GM18517 (cell line): ENCODE measurements at regions not wholly inside any gene's neighbourhood (a gene's known extent, or its start where the extent isn't known, plus 50 kb on each side); places are given as distances from the start of the nearest gene placed in this dataset.

ENCODE experiments used
- ATAC-seq: cut with Tn5 transposase; IDR thresholded peaks from one replicate; pipeline ENCODE4 v1.9.1; 2021; ENCODE audit warnings: mild to moderate bottlenecking, moderate library complexity; ENCODE audit not compliant: unreplicated experiment

DNA sequence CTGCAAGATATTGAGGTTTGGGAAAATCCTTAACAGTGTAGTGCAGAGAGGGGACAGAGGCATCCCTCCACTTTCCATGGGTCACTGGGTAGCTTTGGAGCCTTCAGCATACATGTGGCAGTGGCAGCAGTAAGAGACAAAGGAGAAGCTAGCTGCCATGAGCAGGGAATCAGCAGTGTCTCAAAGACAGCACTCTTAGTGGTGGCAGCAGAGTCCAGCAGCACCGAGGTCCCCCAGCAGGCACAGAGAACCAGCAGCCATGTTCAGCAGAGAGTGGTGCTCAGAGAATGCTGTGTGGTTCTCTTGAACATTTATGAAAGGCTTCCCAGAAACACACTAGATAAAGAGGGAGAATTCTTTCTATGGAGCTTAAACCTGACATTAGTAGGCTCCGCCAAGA lies 308.5 kb downstream of the CENPC start:
- ATAC-seq: no peak

GRCh38 chr4:67236318-67236717 lies 309.0 kb downstream of the CENPC start:
- no peak for ATAC-seq

- ATAC-seq: no peak
Measured at GRCh38 chr4:67234296-67234695, 311.0 kb downstream of the CENPC start.

GRCh38 chr4:67229148-67229547 lies 316.2 kb downstream of the CENPC start:
- ATAC-seq: no peak

GRCh38 chr4:67220861-67221260 lies 324.4 kb downstream of the CENPC start:
- ATAC-seq: no peak

- ATAC-seq: no peak
Measured at GRCh38 chr4:67218883-67219282, 326.4 kb downstream of the CENPC start.

GRCh38 chr4:67207941-67208441 lies 337.3 kb downstream of the CENPC start:
- ATAC-seq: no peak

- no peak for ATAC-seq
Measured at GRCh38 chr4:67204441-67204840, 340.9 kb downstream of the CENPC start.

- no peak for ATAC-seq
Measured at GRCh38 chr4:67201334-67201733, 344.0 kb downstream of the CENPC start.

- ATAC-seq: no peak
Measured at GRCh38 chr4:67198727-67199126, 346.6 kb downstream of the CENPC start.

DNA sequence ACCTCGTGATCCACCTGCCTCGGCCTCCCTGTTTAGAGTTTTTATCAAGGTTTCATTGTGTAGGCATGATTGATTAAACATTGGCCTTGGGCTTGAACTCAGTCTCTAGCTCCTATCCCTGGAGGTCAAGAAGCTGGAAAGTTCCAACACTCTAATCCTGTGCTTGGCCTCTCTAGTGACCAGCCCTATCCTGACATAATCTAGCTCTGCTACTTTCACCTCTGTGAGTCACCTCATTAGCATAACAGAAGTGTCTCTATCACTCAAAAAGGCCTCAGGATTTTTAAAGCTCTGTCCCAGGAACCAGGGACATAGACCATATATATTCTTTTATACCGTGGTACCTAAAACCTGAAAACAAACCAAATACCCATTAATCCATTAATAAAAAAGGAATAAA lies 377.5 kb downstream of the CENPC start:
- ATAC-seq: no peak

DNA sequence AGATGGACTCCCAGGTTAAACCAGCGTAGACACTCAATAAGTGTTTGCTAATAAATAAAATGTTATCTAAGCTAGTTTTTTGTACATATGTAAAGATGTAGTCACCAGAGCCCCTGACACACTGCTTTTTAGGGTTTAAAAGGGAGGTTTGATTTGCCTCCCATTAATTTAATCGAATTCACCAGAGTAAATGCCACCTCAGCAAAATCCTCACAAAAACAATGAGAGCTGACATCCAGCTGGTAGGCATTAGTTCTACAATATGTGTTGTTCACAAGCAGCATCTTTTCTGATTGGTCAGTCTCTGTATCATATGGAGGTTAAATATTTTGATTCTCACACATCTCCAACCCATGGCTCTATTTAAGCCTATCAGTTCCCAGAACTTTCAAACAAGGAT lies 382.6 kb downstream of the CENPC start:
- ATAC-seq: no peak

DNA sequence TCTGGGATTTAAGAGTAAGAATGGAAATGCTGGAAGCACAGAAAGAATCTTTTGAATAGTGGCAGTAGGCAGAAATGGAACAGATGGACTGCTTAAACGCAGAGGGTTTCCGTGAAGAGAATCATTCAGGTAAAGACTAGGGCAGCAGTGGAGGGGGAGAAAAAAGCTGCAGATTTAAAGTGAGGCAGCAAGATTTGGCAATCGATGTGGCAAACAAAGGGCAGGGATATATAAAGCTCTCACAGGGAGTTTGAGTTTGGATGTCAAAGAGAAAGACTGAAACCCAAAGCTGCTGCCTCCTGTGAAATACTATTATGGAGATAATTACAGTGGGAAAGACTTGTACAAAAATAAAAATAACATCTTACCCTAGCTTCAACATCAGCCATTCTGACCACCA lies 384.0 kb downstream of the CENPC start:
- no peak for ATAC-seq

GRCh38 chr4:67160394-67160793 lies 384.9 kb downstream of the CENPC start:
- ATAC-seq: no peak

DNA sequence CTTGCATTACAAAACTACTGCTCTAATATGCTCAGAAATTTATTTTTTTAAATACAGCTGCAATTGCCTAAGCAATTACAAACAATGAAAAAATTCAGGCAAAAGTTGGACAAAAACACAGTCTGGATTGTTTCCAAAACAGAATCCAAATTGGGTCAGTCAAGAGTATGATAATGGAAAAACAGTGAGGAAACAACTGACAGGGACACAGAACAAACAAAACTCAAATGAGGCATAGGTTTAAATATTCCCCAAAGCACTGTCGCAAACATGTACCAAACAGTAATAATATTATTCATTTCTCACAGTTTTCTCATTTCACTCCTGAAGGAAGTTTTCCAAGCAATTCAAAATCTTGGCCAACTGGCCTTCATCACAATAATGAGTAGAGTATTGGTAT lies 386.6 kb downstream of the CENPC start:
- no peak for ATAC-seq

DNA sequence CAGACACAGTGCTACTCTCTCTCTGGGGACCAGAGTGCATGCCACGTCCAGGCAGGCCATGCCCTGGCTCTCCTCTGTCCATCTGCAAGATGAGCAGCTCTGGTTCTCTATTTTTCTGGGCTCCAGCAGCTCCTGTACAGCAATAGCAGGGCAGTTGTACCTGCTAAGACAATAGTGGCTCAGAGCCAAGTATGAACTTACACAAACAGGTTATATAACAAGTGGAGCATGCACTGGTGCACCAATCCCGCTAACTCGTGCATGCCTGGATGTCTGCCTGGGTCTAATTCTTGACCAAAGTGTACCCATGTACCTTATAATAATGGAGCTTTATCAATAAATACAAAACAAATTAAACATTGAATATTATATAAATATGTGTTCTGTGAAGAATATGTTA lies 392.3 kb downstream of the CENPC start:
- ATAC-seq: no peak

DNA sequence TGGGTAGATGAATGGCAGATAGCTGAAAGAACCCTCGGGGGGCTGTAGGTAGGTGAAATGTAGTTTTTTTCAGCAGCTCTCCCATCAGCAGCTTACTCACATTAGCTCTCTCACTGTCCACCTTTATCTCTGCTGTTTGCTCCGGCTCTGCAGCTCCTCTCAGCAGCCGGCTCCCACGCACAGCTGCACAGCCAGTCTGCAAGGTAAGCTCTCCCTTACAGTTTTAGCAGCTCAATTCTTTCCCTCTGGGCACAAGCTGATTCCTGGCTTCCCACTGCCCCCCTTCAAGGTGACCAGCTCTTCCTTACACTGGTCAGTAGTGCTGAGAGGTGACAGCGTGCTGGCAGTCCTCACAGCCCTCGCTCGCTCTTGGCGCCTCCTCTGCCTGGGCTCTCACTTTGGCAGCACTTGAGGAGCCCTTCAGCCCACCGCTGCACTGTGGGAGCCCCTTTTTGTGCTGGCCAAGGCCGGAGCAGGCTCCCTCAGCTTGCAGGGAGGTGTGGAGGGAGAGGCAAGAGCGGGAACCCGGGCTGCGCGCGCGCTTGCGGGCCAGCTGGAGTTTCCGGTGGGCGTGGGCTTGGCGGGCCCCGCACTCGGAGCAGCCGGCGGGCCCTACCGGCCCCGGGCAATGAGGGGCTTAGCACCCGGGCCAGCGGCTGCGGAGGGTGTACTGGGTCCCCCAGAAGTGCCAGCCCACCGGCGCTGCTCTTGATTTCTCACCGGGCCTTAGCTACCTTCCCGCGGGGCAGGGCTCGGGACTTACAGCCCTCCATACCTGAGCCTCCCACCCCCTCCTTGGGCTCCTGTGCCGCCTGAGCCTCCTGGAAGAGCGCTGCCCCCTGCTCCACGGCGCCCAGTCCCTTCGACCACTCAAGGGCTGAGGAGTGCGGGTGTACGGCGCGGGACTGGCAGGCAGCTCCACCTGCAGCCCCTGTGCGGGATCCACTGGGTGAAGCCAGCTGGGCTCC lies 393.6 kb downstream of the CENPC start:
- ATAC-seq: no peak

DNA sequence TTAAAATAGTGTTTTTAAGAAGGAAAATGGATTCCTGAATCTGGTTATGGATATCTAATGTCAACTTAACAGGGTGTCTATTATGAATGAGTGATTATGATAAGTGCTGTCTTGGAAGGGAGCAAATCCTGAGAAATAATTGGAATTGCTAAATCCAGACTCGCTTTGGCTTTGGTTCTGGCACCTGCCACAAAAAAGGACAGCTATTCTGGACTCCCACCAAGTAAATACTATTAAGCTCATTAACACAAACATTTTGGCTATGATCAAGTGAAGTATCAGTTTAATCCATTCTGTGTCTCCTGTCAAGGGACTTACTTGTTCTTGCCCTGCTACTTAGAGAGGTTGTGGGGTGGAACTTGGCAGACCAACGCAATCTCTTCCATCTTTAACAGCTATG lies 403.7 kb downstream of the CENPC start:
- no peak for ATAC-seq

GRCh38 chr4:67134616-67135015 lies 410.7 kb downstream of the CENPC start:
- no peak for ATAC-seq

GRCh38 chr4:67133162-67133561 lies 412.1 kb downstream of the CENPC start:
- no peak for ATAC-seq

DNA sequence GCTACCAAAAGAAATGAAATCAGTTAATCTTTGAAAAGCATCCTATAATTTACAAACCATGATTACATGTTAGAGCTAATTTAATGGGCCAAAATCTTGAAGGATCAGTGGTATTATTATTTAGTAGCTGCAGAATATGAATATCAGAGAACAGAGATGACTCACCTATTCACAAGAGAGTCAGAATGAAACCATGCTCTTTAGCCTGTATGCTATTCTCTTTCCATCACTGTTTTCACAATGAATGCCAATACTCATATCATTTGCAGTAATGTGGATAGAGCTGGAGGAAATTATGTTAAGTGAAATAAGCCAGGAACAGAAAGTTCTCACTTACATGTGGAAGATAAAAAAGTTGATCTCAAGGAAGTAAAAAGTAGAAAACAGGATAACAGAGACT lies 414.1 kb downstream of the CENPC start:
- ATAC-seq: peak; percentile 94

- ATAC-seq: no peak
Measured at GRCh38 chr4:67130411-67130810, 414.9 kb downstream of the CENPC start.

DNA sequence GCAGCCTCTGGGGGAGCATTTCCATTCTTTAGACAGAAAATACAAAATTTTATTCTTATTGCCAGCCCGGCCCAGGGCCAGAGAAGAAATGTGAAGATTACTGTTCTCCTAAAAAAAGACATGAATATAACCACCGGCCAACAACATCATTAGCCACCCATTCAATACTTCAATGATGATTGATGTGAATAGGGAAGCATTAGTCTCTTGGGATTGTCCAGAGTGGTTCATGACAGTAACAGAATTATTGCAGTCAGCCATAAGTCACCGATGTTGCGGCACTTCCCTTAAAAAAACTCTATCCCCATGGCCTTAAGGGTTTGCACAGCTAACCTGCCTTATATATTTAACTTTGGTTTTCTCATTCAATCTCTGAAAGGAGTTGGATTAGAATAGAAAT lies 418.7 kb downstream of the CENPC start:
- ATAC-seq: no peak
